AG04449 (cell line): ENCODE measurements at regions not wholly inside any gene's neighbourhood (a gene's known extent, or its start where the extent isn't known, plus 50 kb on each side); places are given as distances from the start of the nearest gene placed in this dataset.

Experiments
- CTCF ChIA-PET: fragments of 350-600 bp; formaldehyde crosslinking; extraction: SDS; loops from one replicate; lab custom pipeline; 2021; ENCODE audit warnings: antibody characterized with exemption; lab: Yijun Ruan, JAX
- POLR2A ChIA-PET: fragments of 400-600, 350-600 bp; formaldehyde crosslinking; extraction: SDS; loops from one replicate; lab custom pipeline; 2020; ENCODE audit warnings: antibody characterized with exemption, inconsistent platforms; lab: Yijun Ruan, JAX
- DNase-seq: peaks from one replicate; pipeline ENCODE4 v3.0.0-alpha.2; 2010; ENCODE audit warnings: low read depth, low spot score
- H3K4me3 ChIP-seq: 2 replicates; pipeline ENCODE4 v1.5.1; 2011; ENCODE audit warnings: low read depth, mild to moderate bottlenecking, control low read depth, low read length
- TF ChIP-seq, protein P1 (sequence below): IDR thresholded peaks from one replicate; pipeline ENCODE4 v1.5.1; 2011; ENCODE audit warnings: mild to moderate bottlenecking, moderate library complexity, low read length, control low read depth, inconsistent platforms; ENCODE audit not compliant: insufficient read depth; ENCODE audit errors: missing control alignments

- POLR2A ChIA-PET = no interaction called here
- no peak for DNase-seq
- CTCF ChIA-PET = no interaction called here
- no peak overlapping the region for H3K4me3 ChIP-seq
- TF ChIP-seq, protein P1, sequence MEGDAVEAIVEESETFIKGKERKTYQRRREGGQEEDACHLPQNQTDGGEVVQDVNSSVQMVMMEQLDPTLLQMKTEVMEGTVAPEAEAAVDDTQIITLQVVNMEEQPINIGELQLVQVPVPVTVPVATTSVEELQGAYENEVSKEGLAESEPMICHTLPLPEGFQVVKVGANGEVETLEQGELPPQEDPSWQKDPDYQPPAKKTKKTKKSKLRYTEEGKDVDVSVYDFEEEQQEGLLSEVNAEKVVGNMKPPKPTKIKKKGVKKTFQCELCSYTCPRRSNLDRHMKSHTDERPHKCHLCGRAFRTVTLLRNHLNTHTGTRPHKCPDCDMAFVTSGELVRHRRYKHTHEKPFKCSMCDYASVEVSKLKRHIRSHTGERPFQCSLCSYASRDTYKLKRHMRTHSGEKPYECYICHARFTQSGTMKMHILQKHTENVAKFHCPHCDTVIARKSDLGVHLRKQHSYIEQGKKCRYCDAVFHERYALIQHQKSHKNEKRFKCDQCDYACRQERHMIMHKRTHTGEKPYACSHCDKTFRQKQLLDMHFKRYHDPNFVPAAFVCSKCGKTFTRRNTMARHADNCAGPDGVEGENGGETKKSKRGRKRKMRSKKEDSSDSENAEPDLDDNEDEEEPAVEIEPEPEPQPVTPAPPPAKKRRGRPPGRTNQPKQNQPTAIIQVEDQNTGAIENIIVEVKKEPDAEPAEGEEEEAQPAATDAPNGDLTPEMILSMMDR = no peak
Observed at GRCh38 chr10:123331438-123331837, 177.2 kb downstream of the BUB3 start.

- DNase-seq = no peak
- ChIA-PET CTCF (no interaction called here), POLR2A (no interaction called here)
- TF ChIP-seq, protein P1 = no peak
- no peak overlapping the region for H3K4me3 ChIP-seq
Observed at GRCh38 chr10:123346581-123346980, 192.4 kb downstream of the BUB3 start.

GRCh38 chr10:123348691-123349572 is 194.7 kb downstream of the BUB3 start:
- no peak overlapping the region for H3K4me3 ChIP-seq
- ChIA-PET POLR2A (interaction anchor here (0.6 kb wide), 1 partner anchor 193 kb away, joined by 3 read pairs; no protein-coding TSS in a partner anchor), CTCF (no interaction called here)
- TF ChIP-seq, protein P1 = no peak
- no peak for DNase-seq

DNA sequence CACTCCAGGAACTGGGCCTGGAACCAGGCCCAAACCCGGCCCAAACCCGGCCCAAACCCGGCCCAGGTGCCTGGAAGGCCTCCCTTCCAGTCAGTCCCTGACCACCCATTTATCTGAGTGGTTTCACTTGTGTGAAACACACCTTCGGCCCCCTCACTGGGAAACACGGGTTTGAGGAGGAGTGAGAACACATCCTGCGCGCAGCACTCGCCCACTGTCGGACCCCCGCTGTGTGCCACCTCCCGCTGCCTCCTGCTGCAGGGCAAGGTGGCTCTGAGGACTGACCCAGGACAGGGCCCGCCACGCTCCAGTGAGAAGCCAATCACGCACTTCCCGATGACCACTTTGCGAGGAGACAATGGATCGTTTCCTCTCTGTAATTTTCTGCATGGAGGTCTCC is 197.5 kb downstream of the BUB3 start:
- ChIA-PET POLR2A (no interaction called here), CTCF (interaction anchor here (1.2 kb wide), 1 partner anchor 43 kb away, joined by 3 read pairs; no protein-coding TSS in a partner anchor)
- TF ChIP-seq, protein P1 = no peak
- DNase-seq = no peak
- no peak overlapping the region for H3K4me3 ChIP-seq

GRCh38 chr10:123354521-123354920 is 200.3 kb downstream of the BUB3 start:
- ChIA-PET POLR2A (no interaction called here), CTCF (no interaction called here)
- TF ChIP-seq, protein P1 = no peak
- no peak overlapping the region for H3K4me3 ChIP-seq
- DNase-seq = no peak

DNA sequence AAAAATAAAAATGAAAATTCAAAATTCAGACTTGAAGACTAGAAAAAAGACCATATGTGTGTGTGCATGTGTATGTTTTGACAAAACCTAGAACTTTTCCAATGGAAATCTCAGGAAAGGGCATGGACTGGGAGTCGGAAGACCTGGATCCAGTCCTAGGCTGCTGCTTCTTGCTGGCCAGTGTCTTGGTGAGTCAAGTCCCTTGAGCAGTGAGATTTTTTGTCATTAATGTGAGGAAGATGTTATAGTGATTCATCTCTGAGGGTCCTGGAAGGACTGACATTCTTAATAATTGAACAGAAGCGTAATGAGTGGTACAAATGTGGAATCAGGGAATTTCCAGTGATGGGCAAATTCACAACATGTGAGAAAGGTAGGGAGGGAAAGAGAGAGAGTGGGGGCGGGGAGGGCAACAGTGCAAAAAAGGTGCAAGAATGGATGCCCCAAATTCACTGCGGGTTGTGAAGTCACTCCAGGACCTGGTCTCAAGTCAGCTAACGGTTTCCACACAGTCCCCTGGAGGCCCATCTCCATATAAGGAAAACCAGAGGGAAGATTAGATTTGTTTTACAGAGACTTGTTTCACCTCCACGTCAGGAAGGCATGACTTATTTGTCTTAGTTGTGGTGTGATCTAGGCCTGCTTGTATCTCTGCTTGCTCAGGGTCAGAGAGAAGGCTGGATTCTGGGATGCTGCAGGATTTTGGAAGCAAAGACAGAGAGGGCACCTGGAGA is 201.7 kb downstream of the BUB3 start:
- no peak overlapping the region for H3K4me3 ChIP-seq
- POLR2A ChIA-PET = no interaction called here
- CTCF ChIA-PET = no interaction called here
- TF ChIP-seq, protein P1 = no peak
- DNase-seq = no peak
